ENCODE measurements at regions not wholly inside any gene's neighbourhood (a gene's known extent, or its start where the extent isn't known, plus 50 kb on each side); places are given as distances from the start of the nearest gene placed in this dataset.

DNA sequence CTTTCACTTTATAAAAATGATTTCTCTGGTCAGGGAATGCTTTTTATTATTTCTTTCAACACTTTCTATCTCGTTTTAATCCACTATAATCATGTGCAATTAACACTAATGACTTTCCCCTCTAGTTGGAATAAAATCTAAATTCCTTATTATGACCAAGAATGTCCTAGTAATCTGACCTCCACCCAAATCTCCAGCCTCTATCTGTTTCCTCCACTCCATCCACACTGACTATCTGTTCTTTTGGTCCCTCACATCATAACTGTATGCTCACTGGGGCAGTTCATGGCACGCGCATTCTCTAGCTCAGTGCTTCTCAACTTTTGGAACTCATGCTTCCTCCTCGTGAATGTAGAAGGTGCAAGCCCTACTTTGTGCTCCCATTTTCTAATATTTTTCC, 244.7 kb downstream of the POSTN start:
- TF ChIP-seq RFX5 (IDR thresholded peaks at IDR 0.05): no peak
- TF ChIP-seq, protein P1, sequence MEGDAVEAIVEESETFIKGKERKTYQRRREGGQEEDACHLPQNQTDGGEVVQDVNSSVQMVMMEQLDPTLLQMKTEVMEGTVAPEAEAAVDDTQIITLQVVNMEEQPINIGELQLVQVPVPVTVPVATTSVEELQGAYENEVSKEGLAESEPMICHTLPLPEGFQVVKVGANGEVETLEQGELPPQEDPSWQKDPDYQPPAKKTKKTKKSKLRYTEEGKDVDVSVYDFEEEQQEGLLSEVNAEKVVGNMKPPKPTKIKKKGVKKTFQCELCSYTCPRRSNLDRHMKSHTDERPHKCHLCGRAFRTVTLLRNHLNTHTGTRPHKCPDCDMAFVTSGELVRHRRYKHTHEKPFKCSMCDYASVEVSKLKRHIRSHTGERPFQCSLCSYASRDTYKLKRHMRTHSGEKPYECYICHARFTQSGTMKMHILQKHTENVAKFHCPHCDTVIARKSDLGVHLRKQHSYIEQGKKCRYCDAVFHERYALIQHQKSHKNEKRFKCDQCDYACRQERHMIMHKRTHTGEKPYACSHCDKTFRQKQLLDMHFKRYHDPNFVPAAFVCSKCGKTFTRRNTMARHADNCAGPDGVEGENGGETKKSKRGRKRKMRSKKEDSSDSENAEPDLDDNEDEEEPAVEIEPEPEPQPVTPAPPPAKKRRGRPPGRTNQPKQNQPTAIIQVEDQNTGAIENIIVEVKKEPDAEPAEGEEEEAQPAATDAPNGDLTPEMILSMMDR (IDR thresholded peaks at IDR 0.05): no peak
- TF ChIP-seq RAD21 (conservative IDR thresholded peaks at IDR 0.05 in 1 of 2, IDR thresholded peaks at IDR 0.05 in 1 of 2): no peak
- no peak for TF ChIP-seq BHLHE40 (IDR thresholded peaks at IDR 0.05; ENCODE audit: low read depth, low read length)
